Femur (tissue), 1 donor: ENCODE measurements at regions not wholly inside any gene's neighbourhood (a gene's known extent, or its start where the extent isn't known, plus 50 kb on each side); places are given as distances from the start of the nearest gene placed in this dataset.
A peak's percentile ranks its signal among the peaks of the same experiment; 100 is the strongest.

Experiments used
- DNase-seq: peaks from one replicate; pipeline ENCODE4 v3.0.0-alpha.2; 2017

DNA sequence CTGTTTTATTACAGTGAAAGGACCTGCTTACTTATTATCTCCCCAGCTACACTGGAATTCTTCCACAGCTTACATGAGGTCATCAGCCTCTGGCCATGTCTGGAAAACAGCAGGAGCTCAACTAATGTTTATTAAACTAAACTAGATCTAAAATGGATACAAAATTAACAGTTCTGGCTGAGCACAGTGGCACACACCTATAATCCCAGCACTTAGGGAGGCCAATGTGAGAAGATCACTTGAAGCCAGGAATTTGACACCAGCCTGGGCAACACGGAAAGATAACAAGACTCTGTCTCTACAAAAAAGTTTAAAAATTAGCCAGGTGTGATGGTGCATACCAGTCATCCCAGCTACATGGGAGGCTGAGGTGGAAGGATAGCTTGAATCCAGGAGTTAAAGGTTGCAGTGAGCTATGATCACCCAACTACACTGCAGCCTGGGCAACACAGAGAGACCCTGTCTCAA is 220.8 kb upstream of the MARCKS start:
- DNase-seq: no peak

DNA sequence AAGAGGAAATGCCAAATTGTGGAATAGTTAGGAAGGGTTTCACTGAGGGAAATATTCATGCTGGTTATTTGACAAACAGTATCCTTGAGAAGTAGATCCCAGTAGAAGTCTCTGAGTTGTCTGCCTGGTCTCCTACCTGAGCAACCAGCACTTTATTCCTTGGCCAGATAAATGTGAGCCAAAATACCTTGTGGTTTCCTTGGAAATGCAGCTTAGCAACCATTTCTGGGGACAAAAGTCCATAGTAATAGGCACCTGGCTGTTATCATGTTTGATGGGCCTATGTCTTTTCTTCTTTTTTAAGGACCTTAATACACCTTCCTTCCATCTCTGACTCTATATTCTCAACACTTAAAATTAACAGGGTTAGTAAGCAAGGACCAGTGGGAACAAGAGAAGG is 217.1 kb upstream of the MARCKS start:
- DNase-seq: no peak

DNA sequence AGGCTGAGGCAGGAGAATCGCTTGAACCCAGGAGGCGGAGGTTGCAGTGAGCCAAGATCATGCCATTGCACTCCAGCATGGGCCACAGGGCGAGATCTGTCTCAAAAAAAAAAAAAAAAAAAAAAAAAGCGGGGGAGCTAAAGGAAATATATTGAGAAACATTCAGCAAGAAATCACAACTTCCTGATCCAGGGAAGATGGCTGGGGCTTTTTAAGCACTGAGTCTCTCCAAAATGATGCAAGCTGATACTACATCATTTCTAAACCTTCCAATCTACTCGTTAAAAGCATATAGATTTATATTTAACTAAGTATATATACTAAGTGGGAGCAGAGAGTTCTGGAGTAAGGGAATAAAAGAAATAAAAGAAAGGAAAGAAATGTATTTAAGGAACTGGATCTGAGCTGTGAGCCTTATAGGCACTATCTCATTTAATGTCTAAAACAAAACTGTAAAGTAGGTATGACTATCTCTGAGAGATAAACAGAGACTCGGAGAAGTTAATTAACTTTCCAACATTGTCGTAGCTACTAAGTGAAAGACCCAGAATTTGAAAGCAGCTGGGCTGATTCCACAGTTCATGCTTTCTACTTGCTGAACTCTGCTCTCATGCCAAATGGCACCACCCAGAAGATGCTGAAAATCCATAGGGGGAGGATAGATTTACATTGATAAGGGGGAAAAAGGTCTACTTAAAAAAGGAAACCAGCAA is 215.0 kb upstream of the MARCKS start:
- DNase-seq: no peak

DNA sequence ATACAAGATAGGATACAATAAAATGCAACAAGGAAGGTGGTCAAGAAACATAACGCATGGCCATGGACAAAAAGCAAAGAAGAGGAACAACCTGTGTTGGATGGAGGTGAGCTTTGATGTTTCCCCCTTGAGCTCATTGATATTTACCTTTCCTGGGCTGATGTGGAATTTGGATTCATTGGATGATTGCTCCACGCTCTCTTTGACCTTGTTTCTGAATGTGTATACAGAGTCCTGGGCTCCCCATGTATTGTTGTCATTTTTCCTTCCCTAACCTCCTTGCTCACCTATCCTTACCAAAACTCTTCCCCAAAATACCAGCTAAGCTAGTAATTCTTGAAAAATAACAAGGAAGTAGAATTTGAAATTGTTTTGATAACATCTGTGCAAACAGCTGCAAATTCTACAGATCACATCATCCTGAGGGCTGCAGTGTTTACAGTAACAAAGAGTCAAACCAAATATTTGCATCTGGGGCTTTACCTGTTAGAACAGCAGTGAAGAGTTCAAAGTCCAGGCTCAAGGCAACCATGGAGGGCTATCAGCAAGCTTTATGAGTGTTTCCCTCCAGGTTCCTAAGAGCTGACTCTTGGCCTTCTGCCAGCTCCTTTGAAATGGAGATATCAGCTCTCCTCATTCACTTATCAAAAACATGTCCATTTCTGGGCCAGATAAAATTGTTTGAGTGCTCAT is 214.3 kb upstream of the MARCKS start:
- no peak for DNase-seq

DNA sequence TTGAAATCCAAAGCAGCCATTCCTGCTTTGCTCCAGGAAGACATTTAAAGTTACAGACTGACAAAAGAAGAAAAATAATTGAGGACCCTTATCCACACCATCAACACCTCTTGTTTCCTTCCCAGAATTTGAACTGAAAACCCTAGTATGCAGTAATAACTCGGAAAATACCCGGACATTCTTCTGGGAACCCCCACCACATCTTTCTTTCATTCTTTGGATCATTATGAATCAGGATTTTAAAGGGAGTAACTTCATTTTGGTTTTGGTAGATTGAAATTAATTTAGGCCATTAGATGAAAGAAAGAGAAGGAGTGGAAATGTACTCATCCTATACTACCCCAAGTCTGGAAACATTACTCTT is 213.8 kb upstream of the MARCKS start:
- DNase-seq: no peak

DNA sequence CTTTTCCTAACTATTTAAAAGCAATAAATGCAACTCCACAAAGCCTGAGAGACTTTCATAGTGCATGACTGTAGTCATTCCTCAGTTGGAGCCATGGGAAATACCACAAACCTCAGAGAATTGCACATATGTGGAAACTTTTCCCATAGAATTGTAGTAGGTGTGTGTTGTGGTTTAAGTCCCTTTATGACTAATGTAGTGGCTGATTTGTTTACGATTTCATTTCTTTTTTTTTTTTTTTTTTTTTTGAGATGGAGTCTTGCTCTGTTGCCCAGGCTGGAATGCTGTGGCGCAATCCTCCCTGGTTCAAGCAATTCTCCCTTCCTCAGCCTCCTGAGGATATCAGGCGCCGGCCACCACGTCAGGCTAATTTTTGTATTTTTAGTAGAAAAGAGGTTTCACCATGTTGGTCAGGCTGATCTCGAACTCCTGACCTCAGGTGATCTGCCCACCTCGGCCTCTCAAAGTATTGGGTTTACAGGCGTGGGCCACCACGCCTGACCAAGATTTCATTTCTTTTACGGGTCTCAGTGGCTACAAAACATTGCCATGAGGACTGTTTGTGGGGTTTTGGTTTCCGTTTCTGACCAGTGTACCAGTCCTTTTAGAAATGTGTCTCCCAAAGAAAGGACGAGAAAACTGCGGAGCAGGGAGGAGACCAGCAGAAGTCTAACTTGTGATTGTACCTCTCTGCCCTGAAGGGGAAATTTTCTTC is 212.1 kb upstream of the MARCKS start:
- DNase-seq: no peak

DNA sequence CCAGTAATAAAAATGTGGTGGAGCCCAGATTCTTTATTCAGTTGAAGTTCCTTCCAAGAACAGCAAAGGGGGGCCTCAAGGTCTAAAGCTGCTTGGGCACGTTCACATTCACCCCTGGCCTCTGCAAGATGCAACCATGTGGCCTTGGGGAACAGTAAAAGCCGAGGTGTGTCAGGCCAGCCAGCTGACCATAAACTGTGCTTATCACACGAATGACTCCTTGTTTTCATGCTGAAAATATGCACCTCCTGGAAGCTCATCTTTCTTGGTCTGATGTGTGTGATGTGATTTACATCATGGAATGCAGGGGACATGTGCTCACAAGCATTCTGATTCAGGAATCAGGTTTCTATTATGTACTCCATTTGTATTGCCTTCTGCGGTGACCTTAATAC is 211.6 kb upstream of the MARCKS start:
- DNase-seq: no peak

DNA sequence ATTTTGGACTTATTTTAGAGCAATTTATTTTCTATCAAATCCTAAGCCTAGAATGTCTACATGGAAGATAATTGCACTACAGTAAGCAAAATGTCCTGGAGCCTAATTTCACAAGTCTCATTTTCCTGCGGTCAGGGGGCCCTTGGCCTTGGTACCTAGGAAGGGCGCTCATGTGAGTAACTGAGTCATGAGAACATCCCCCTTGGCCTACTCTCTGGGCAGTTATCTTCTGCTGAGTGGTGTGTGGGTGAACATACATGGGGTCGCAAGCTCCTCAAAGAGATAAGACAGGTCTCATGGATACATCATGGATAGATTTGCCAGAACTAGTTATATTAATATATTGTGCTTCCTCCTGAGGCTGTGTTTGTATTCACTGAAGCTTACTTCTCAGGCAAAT is 211.2 kb upstream of the MARCKS start:
- DNase-seq: no peak

DNA sequence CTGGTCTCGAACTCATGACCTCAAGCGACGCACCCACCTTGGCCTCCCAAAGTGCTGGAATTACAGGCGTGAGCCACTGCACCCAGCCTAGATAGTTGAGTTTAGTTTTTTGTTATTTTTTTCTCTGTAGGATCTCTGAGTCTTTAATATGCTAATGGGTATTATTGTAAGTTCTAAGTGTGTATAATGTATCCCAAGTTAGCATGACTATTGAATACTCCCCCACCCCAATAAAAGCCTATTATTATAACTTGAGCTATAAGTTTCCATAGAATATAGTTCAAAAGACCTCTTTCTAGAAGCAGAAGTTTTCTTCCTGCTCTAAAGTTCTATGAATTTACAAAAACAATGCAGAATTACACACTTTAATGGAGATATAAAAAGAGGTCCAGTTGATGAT is 210.4 kb upstream of the MARCKS start:
- DNase-seq: no peak

DNA sequence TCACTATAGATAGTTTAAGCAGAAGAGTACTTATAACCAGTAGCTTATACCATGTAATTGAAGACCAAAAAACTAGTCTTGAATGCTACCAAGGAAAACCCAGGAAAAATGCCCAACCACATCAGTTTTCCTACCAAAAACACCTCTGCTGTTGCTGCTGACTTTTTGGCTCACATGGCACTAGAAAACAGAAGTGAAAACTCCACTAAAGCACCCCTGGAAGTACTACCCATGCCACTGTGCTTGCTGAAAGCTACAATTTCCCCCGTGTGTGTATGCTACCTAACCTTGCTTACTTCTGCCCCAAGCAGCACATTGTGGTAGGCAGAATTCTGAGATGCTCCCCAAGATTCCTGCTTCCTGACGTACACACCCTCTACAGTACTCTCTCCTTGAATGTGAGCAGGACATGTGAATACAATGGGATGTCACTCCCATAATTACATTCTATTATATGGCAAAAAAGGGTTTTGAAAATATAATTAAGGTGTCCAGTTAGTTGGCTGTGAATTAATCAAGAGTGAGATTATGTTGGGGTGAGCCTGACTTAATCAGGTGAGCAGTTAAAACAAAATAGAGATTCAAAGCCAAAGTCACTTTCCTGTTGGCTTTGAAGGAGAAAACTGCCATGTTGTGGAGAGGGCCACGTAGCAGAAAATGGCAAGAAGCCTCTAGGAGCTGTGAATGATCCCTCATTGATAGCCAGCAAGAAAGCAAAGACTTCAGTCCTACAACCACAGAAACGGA is 209.8 kb upstream of the MARCKS start:
- DNase-seq: no peak

DNA sequence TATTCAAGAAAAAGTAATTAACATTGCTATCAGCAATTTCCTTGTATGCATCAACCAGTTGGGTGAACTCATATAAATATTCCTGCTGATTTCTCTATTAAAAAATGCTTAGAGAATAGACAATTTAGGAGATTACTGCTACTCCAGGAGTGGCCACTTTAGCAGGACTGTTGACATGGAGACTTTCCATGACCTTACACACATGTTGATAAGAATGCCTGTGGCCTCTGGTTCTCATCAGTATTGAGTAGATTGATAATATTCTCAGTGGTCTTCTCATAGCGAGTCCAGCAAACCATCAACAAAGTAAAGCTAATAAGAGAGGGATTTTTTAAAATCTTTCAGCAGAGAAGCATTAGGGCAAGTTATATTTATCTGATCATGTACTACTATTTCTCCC is 208.4 kb upstream of the MARCKS start:
- DNase-seq: no peak

DNA sequence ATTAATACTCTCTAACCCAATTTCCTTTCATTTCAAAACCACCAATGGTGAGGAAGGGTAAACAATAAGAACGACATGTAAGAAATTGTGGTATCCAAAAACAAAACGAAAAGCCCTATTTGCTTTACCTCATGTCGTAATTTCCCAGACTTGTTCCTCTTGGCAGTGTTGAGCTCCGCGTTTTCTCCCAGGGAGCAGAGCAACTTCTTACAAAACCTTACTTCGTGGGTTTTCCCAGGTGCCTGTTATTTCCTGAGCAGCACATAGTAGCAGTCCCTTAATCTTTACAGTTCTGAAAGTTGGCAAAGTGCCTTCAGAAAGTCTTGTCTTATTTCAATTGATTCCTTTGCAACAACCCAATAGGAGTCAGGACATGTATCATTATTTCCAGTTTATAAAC is 207.9 kb upstream of the MARCKS start:
- no peak for DNase-seq

DNA sequence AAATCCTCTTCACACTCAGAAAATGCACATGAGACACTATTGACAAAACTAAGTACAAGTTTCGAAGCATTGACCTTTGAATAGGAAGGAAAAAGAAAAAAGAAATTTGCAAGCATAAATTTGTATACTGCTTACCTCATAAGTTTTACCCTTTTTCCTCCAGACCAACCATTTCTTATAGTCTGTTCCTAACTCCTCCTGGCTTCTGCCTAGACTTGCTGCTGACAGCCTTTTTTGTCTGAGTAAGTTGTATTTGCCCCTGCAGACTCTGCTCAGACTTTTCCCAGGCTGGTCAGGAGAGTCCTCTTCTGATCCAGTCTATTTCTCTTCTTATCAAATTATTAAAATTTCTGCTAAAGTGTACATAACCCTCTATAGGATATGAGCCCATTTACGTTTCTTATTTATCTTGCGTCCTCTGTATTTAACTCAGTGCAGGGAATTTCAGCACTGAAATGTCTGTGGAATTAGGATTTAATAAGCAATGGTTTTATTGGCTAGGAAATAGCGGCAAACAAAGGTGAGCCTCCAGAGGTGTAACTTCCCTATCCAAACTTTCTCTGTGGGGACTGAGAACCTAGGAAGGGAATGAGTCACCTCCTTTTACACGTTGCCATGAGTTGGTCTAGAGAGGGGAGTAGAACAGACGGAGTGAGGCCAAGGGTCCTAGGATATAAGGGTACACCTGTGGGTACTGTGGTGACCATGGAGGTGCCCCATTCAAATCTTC is 207.1 kb upstream of the MARCKS start:
- no peak for DNase-seq

DNA sequence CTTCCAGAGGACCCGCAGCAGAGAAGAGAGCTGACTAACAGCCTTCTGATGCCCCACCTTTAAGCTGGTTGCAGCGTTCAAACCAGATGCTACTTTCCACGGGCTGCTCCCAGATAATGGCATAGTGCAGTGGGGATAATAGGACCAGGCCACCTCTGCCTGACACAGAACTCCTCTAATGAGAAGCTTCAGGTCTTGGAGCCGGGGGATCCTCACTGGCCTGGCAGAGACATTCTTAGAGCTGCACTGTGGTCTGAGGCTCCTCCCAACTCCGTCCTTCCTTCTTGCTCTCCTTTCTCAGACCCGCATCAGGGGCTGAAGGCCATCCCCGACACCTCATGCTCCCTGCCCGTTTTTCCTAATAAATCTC is 206.6 kb upstream of the MARCKS start:
- no peak for DNase-seq

DNA sequence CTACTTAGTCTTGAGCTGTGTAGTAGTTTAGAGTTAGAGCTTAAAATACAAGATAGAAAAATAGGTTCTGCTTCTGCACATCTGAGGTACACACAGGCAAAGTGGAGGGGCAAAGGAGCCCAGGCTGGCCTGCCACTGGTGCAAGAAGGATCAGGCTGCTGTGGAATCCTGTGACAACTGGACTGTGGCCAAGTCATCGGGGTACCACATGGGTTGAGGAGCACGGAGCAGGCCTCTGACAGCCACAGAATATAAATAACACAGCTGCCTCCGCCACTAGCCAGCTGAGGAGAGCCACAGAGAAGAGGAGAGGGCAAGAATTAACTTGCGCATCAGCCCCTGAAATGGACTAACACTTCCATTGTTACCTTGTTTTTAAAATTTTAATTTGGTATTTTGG is 206.0 kb upstream of the MARCKS start:
- peak; percentile 72 for DNase-seq

DNA sequence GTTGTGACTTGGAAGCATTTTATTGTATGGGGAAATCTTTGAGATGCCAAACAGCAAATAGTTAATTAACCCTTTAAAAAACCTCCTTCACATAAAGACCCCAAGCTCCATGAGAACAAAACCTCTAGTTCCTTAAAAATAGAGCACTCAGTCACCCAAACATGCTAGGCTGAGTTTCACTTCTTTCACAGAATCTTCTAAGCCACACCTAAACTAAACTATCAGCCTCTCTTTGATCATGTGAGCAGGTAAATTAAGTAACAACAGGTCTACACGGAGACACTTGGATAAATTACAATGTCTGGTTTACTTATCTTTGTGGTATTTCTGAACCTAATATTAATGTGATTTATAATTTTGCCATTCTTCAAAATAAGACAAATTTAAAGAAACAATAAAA is 205.2 kb upstream of the MARCKS start:
- DNase-seq: no peak

DNA sequence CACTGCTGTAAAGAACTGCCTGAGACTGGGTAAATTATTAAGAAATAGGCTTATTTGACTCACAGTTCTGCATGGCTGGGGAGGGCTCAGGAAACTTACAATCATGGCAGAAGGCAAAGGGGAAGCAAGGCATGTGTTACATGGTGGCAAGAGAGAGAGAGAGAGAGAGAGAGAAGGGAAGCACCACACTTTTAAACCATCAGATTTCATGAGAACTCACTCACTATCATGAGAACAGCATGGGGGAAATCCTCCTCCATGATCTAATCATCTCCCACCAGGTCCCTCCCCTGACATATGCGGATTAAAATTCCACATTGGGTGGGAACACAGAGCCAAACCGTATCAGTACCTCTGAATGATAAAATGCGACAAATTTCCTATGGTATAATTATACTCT is 203.9 kb upstream of the MARCKS start:
- no peak for DNase-seq

DNA sequence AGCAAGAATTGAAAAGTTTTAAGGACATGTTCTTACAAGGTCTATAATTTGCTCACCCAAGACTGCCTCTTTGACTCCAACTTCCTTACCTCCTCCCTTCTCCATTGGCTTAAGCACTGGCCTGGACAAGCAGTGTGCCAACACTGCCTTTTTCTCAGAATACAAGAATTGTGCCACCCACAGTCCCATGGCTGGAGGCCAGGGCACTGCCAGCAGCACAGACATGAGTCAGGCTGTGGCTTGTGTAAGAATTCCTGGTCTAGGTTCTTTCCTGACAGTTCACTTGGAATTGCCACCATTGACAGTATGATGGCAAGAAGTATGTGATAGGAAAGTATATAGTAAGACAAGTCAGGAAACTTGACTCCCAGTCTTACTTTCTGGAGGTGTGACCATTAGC is 202.7 kb upstream of the MARCKS start:
- peak; percentile 87 for DNase-seq

DNA sequence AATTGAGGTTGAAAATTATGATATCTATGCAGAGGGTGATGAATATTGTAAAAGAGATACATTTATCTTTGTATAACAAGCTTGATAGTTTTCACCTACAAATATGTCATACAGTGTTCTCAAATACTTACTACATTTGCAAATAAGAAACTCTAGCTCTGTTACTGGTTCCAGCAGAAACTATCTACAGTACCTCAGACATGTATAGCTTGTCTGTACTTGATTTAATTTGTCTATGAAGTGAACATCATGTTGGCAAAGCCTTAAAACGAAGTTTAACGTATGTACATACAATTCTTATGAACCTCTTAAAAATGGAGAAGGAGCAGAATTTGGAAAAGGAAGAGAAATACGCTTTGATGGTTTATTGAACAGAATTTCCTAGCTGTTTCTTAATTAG is 201.4 kb upstream of the MARCKS start:
- DNase-seq: no peak

DNA sequence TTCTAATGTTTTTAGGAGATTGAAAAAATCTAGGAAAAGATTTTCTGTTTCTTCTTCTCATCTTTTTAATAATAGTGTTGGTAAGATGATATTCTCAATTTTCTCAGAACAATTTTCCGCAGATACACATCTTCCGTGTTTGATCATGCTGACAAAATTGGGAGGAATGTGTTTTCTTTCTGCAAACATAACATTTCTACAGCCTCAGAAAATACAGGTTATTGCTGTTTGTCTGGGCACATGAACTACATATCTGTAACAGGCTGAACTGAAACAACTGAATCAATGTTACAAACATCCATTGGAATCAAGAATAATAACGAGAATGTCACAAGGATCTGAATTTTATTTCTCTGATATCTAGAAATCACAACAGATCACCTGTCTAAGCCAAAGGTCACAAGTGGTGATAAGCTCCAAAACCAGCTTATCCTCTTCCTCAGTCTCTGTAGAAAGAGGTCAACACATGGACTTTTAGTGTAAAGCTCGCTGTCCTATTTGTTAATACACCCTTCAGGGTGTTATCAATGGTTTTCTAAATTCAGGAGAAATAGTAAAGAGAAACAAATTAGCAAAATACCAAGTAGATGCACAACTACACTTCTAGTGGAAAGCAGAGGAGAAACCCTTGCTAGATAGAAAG is 197.3 kb upstream of the MARCKS start:
- DNase-seq: no peak

DNA sequence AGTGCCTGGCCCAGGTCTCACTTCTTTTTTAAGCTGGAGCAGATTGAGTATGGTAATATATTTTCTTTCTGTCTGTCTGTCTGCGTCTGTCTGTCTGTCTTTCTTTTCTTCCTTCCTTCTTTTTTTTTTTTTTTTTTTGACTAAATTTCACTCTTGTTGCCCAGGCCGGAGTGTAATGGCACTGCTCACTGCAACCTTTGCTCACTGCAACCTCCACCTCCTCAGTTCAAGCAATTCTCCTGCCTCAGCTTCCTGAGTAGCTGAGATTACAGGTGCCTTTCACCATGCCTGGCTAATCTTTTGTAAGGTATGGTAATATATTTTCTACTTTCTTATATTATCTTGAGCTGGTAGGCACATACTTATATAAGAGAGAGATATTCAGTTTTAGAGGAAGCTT is 196.3 kb upstream of the MARCKS start:
- no peak for DNase-seq

DNA sequence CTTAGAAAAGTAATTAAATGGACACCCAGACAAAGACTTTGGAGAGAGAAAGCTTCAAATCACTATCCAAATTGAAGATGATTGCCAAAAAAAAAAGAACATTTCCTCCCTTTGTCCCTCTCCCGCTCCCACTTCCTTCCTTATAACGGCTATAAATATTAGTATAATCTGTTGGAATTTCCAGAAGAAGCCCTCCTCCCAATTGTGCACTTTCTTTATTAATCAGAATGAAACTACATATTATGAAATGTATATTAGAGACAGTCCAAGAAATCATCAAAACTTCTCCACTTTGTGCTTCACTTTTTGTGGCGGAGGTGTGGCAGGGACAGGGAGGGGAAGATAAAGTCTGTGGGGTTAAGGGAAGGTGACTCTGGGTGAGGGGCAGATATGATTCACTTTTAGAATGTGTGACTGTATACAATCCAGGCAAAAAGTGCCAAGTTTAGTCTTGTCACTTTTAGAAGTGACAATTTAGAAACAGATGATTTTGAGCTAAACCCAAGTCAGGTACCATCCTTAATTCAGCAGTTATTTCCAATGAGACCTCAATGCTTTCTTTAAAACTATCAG is 195.0 kb upstream of the MARCKS start:
- no peak for DNase-seq
